Loucy (cell line): ENCODE measurements at regions not wholly inside any gene's neighbourhood (a gene's known extent, or its start where the extent isn't known, plus 50 kb on each side); places are given as distances from the start of the nearest gene placed in this dataset.

Source experiments
- EZH2phosphoT487 ChIP-seq: fragments of 200-600 bp; IDR thresholded peaks from 2 replicates; pipeline ENCODE4 v1.6.1; 2018; ENCODE audit warnings: antibody characterized with exemption, mild to moderate bottlenecking, moderate library complexity, borderline replicate concordance
- TF ChIP-seq, protein P1 (sequence below): fragments of 200-600 bp; sonication (generic); conservative IDR thresholded peaks from 2 replicates; pipeline ENCODE4 v1.5.1; 2014; ENCODE audit warnings: mild to moderate bottlenecking, antibody characterized with exemption, low read length

DNA sequence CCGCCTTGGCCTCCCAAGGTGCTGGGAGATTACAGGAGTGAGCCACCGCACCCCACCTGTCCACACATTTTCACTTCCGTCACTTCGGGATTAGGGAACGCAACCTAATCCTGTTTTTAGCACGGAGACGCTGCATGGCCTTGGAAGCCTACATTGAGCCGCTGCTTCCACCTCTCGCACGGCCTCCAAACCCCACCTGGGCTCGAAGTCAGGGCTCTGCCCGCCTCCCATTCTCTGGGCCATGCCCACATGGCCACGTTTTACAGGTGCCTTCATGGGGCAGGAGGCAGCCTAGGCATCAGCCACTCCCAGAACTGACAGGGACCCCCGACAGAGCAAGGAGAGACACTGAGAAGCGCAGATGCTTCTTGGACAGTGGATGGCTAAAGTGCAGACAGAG lies 100.6 kb downstream of the OAT start:
- no peak for TF ChIP-seq EZH2phosphoT487
- TF ChIP-seq, protein P1, sequence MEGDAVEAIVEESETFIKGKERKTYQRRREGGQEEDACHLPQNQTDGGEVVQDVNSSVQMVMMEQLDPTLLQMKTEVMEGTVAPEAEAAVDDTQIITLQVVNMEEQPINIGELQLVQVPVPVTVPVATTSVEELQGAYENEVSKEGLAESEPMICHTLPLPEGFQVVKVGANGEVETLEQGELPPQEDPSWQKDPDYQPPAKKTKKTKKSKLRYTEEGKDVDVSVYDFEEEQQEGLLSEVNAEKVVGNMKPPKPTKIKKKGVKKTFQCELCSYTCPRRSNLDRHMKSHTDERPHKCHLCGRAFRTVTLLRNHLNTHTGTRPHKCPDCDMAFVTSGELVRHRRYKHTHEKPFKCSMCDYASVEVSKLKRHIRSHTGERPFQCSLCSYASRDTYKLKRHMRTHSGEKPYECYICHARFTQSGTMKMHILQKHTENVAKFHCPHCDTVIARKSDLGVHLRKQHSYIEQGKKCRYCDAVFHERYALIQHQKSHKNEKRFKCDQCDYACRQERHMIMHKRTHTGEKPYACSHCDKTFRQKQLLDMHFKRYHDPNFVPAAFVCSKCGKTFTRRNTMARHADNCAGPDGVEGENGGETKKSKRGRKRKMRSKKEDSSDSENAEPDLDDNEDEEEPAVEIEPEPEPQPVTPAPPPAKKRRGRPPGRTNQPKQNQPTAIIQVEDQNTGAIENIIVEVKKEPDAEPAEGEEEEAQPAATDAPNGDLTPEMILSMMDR: no peak
